ENCODE measurements at regions not wholly inside any gene's neighbourhood (a gene's known extent, or its start where the extent isn't known, plus 50 kb on each side); places are given as distances from the start of the nearest gene placed in this dataset.

GRCh38 chr12:88816201-88816600 lies 235.9 kb upstream of the KITLG start:
- TF ChIP-seq CTCF (IDR thresholded peaks at IDR 0.05) (no peak), POLR2AphosphoS5 (IDR thresholded peaks at IDR 0.05) (no peak)
